Astrocyte (in vitro differentiated cells and primary cell): ENCODE measurements at regions not wholly inside any gene's neighbourhood (a gene's known extent, or its start where the extent isn't known, plus 50 kb on each side); places are given as distances from the start of the nearest gene placed in this dataset.

Experiments
- EZH2 ChIP-seq: IDR thresholded peaks from 2 replicates; pipeline ENCODE4 v1.6.1; 2012; ENCODE audit warnings: mild to moderate bottlenecking, low read length, inconsistent platforms; ENCODE audit not compliant: insufficient read depth
- TF ChIP-seq, protein P1 (sequence below): IDR thresholded peaks from 2 replicates; pipeline ENCODE4 v1.5.1; 2011; ENCODE audit warnings: low read depth, mild to moderate bottlenecking, inconsistent platforms, low read length, moderate library complexity; ENCODE audit not compliant: insufficient read depth

DNA sequence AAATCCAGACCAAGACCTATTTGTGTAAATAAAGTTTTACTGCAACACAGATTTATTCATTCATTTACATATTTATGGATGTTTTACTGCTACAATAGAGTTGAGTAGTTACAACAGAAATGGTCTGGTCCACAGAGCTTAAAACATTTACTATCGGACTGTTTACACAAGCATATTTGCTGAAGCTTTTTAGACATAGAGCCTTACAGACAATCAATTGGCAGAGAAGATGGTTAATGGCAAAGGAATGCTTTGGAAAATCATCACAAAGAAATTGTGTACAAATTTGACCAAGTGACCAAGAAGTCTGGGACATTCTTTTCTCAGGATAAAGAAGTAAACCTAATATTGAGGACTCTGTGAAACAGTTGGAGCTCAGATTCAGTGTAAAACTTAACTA lies 504.3 kb downstream of the SLC16A7 start:
- TF ChIP-seq, protein P1, sequence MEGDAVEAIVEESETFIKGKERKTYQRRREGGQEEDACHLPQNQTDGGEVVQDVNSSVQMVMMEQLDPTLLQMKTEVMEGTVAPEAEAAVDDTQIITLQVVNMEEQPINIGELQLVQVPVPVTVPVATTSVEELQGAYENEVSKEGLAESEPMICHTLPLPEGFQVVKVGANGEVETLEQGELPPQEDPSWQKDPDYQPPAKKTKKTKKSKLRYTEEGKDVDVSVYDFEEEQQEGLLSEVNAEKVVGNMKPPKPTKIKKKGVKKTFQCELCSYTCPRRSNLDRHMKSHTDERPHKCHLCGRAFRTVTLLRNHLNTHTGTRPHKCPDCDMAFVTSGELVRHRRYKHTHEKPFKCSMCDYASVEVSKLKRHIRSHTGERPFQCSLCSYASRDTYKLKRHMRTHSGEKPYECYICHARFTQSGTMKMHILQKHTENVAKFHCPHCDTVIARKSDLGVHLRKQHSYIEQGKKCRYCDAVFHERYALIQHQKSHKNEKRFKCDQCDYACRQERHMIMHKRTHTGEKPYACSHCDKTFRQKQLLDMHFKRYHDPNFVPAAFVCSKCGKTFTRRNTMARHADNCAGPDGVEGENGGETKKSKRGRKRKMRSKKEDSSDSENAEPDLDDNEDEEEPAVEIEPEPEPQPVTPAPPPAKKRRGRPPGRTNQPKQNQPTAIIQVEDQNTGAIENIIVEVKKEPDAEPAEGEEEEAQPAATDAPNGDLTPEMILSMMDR: no peak
- no peak for TF ChIP-seq EZH2
